ENCODE measurements at regions not wholly inside any gene's neighbourhood (a gene's known extent, or its start where the extent isn't known, plus 50 kb on each side); places are given as distances from the start of the nearest gene placed in this dataset.

GRCh38 chr18:27707201-27707600 is 469.7 kb downstream of the CDH2 start:
- TF ChIP-seq CTCF (IDR thresholded peaks at IDR 0.05) = no peak
- TF ChIP-seq POLR2A (IDR thresholded peaks at IDR 0.05; ENCODE audit: low read depth) = no peak
- TF ChIP-seq POLR2AphosphoS5 (IDR thresholded peaks at IDR 0.05) = no peak
- TF ChIP-seq EP300 (IDR thresholded peaks at IDR 0.05) = no peak

Measured in esophagus muscularis mucosa (tissue), 4 donors.